ENCODE measurements at regions not wholly inside any gene's neighbourhood (a gene's known extent, or its start where the extent isn't known, plus 50 kb on each side); places are given as distances from the start of the nearest gene placed in this dataset.

GRCh38 chr11:122306831-122307391, 190.9 kb upstream of the BLID start:
- TF ChIP-seq CTCF (IDR thresholded peaks at IDR 0.05; ENCODE audit: borderline replicate concordance, extremely low read depth, low read length, poor library complexity, severe bottlenecking) (no peak), EZH2 (IDR thresholded peaks at IDR 0.05; ENCODE audit: borderline replicate concordance, low read depth, low read length, severe bottlenecking) (no peak)
